H9 (cell line): ENCODE measurements at regions not wholly inside any gene's neighbourhood (a gene's known extent, or its start where the extent isn't known, plus 50 kb on each side); places are given as distances from the start of the nearest gene placed in this dataset.

ENCODE experiments used
- DNase-seq: peaks from one replicate; pipeline ENCODE4 v3.0.0-alpha.2; 2017
- H2AFZ ChIP-seq: one replicate; pipeline ENCODE4 v1.6.1; 2013; ENCODE audit warnings: mild to moderate bottlenecking, low read length, control low read depth, moderate library complexity
- H2AK5ac ChIP-seq: 2 replicates; pipeline ENCODE4 v1.6.1; 2013; ENCODE audit warnings: low read length, control low read depth, mixed read lengths; ENCODE audit not compliant: insufficient read length
- H2BK120ac ChIP-seq: one replicate; pipeline ENCODE4 v1.6.1; 2013; ENCODE audit warnings: low read depth, mild to moderate bottlenecking, low read length, control low read depth, inconsistent platforms; ENCODE audit not compliant: poor library complexity, severe bottlenecking
- H2BK12ac ChIP-seq: 2 replicates; pipeline ENCODE4 v1.6.1; 2013; ENCODE audit warnings: low read length, control low read depth, mixed read lengths, low read depth; ENCODE audit not compliant: insufficient read length
- H2BK15ac ChIP-seq: 2 replicates; pipeline ENCODE4 v1.6.1; 2013; ENCODE audit warnings: low read depth, low read length, control low read depth
- H2BK20ac ChIP-seq: one replicate; pipeline ENCODE4 v1.6.1; 2013; ENCODE audit warnings: low read depth, mild to moderate bottlenecking, low read length, control low read depth, inconsistent platforms; ENCODE audit not compliant: poor library complexity, severe bottlenecking
- H2BK5ac ChIP-seq: 2 replicates; pipeline ENCODE4 v1.6.1; 2013; ENCODE audit warnings: low read length, control low read depth, mixed read lengths; ENCODE audit not compliant: insufficient read length
- H3K14ac ChIP-seq: 2 replicates; pipeline ENCODE4 v1.6.1; 2013; ENCODE audit warnings: low read length, control low read depth; ENCODE audit not compliant: insufficient read depth
- H3K18ac ChIP-seq: 2 replicates; pipeline ENCODE4 v1.6.1; 2013; ENCODE audit warnings: low read depth, mild to moderate bottlenecking, mixed read lengths, low read length, control low read depth; ENCODE audit not compliant: insufficient read length
- H3K23ac ChIP-seq: 2 replicates; pipeline ENCODE4 v1.6.1; 2013; ENCODE audit warnings: low read length, control low read depth, mixed read lengths, low read depth; ENCODE audit not compliant: insufficient read length
- H3K23me2 ChIP-seq: 2 replicates; pipeline ENCODE4 v1.6.1; 2013; ENCODE audit warnings: low read depth, mild to moderate bottlenecking, mixed read lengths, low read length, control low read depth; ENCODE audit not compliant: insufficient read length, poor library complexity, severe bottlenecking
- H3K27ac ChIP-seq: 2 replicates; pipeline ENCODE4 v1.5.1; 2013; ENCODE audit warnings: low read length, control low read depth, mixed read lengths, low read depth; ENCODE audit not compliant: insufficient read length
- H3K27me3 ChIP-seq: 2 replicates; pipeline ENCODE4 v1.6.1; 2013; ENCODE audit warnings: low read length, control low read depth, inconsistent platforms; ENCODE audit not compliant: insufficient read depth
- H3K4ac ChIP-seq: 2 replicates; pipeline ENCODE4 v1.6.1; 2013; ENCODE audit warnings: low read depth, mild to moderate bottlenecking, control low read depth, inconsistent platforms, low read length, moderate library complexity
- H3K4me1 ChIP-seq: 2 replicates; pipeline ENCODE4 v1.6.1; 2013; ENCODE audit warnings: low read length, control low read depth, inconsistent platforms; ENCODE audit not compliant: insufficient read depth
- H3K4me2 ChIP-seq: 2 replicates; pipeline ENCODE4 v1.6.1; 2013; ENCODE audit warnings: low read length, control low read depth, mixed read lengths; ENCODE audit not compliant: insufficient read length, insufficient read depth
- H3K56ac ChIP-seq: 2 replicates; pipeline ENCODE4 v1.6.1; 2013; ENCODE audit warnings: low read depth, mild to moderate bottlenecking, mixed read lengths, low read length, control low read depth; ENCODE audit not compliant: insufficient read length
- H3K79me1 ChIP-seq: 2 replicates; pipeline ENCODE4 v1.6.1; 2013; ENCODE audit warnings: low read depth, mild to moderate bottlenecking, moderate library complexity, low read length, control low read depth, inconsistent platforms; ENCODE audit not compliant: insufficient read depth, poor library complexity, severe bottlenecking
- H3K79me2 ChIP-seq: 2 replicates; pipeline ENCODE4 v1.6.1; 2013; ENCODE audit warnings: low read length, control low read depth, inconsistent platforms; ENCODE audit not compliant: insufficient read depth
- H3K9ac ChIP-seq: 2 replicates; pipeline ENCODE4 v1.6.1; 2013; ENCODE audit warnings: low read length, control low read depth, mixed read lengths; ENCODE audit not compliant: insufficient read length; ENCODE audit errors: extremely low read depth
- H3K9me3 ChIP-seq: one replicate; pipeline ENCODE4 v1.6.1; 2013; ENCODE audit warnings: low read depth, low read length, inconsistent platforms; ENCODE audit not compliant: control insufficient read depth
- H3T11ph ChIP-seq: one replicate; pipeline ENCODE4 v1.6.1; 2013; ENCODE audit warnings: mild to moderate bottlenecking, low read length, control low read depth, inconsistent platforms
- H4K20me1 ChIP-seq: one replicate; pipeline ENCODE4 v1.6.1; 2013; ENCODE audit not compliant: control insufficient read depth, insufficient read length, insufficient read depth
- H4K5ac ChIP-seq: 2 replicates; pipeline ENCODE4 v1.6.1; 2013; ENCODE audit warnings: low read depth, mild to moderate bottlenecking, mixed read lengths, low read length, control low read depth; ENCODE audit not compliant: insufficient read length
- H4K8ac ChIP-seq: replicated peaks from 2 replicates; pipeline ENCODE4 v1.6.1; 2013; ENCODE audit warnings: low read length, control low read depth, mixed read lengths, low read depth; ENCODE audit not compliant: insufficient read length
- H4K91ac ChIP-seq: 2 replicates; pipeline ENCODE4 v1.6.1; 2013; ENCODE audit warnings: low read depth, mild to moderate bottlenecking, moderate library complexity, mixed read lengths, low read length, control low read depth; ENCODE audit not compliant: insufficient read length
- H3K27ac Mint-ChIP-seq, 3 experiments: 2 replicates in 2 of 3; 3 replicates in 1 of 3; pipeline ENCODE4 v1.8.0; 2020 to 2021; ENCODE audit warnings: mixed read lengths in 3 of 3, mild to moderate bottlenecking in 1 of 3, moderate library complexity in 1 of 3
- H3K27me3 Mint-ChIP-seq: 2 replicates; pipeline ENCODE4 v1.8.0; 2021; ENCODE audit warnings: low read depth, mild to moderate bottlenecking, moderate library complexity, mixed read lengths
- H3K36me3 Mint-ChIP-seq, 3 experiments: 2 replicates in 2 of 3; 3 replicates in 1 of 3; pipeline ENCODE4 v1.8.0; 2020 to 2021; ENCODE audit warnings: low read depth in 3 of 3, mixed read lengths in 3 of 3; ENCODE audit not compliant: insufficient read depth in 1 of 3
- H3K4me1 Mint-ChIP-seq, 2 experiments: 2 replicates each; pipeline ENCODE4 v1.8.0; 2020; ENCODE audit warnings: mixed read lengths in 2 of 2
- H3K4me3 Mint-ChIP-seq, 2 experiments: 2 replicates in 1 of 2; 3 replicates in 1 of 2; pipeline ENCODE4 v1.8.0; 2020 to 2021; ENCODE audit warnings: mild to moderate bottlenecking in 2 of 2, mixed read lengths in 2 of 2, moderate library complexity in 1 of 2
- H3K9me3 Mint-ChIP-seq, 2 experiments: 2 replicates in 1 of 2; 3 replicates in 1 of 2; pipeline ENCODE4 v1.8.0; 2020; ENCODE audit warnings: mild to moderate bottlenecking in 2 of 2, mixed read lengths in 2 of 2, moderate library complexity in 1 of 2
- WGBS: extraction: QIAGEN DNeasy Blood & Tissue Kit; methylation state at CpG from one replicate; pipeline ENCODE4 v1.1.7; 2013; ENCODE audit warnings: missing lambda C conversion rate, low lambda C conversion rate, mixed read lengths; ENCODE audit not compliant: insufficient read length; ENCODE audit errors: extremely low coverage; 5-methylcytosine and 5-hydroxymethylcytosine counted together
- TF ChIP-seq, protein P1 (sequence below): fragments of 200-600 bp; sonication (generic); conservative IDR thresholded peaks from 3 replicates; pipeline ENCODE4 v1.8.0; 2021; ENCODE audit warnings: antibody characterized with exemption, mild to moderate bottlenecking

- Histone ChIP-seq H2BK120ac (no peak overlapping the region), H3K4me1 (no peaks in the 10 kb centered on the region), H2BK20ac (no peak overlapping the region), H4K91ac (no peak overlapping the region), H3K14ac (no peak overlapping the region), H3K9ac (no peak overlapping the region), H4K5ac (no peak overlapping the region), H3K79me1 (no peaks in the 10 kb centered on the region), H3K4me2 (no peak overlapping the region), H3K23me2 (no peaks in the 10 kb centered on the region), H3K27ac (no peak overlapping the region), H3K18ac (no peak overlapping the region), H4K20me1 (no peaks in the 10 kb centered on the region), H2AFZ (no peak overlapping the region), H3K23ac (no peak overlapping the region), H3K27me3 (no peaks in the 10 kb centered on the region), H3K79me2 (no peaks in the 10 kb centered on the region), H4K8ac (no peak overlapping the region), H2BK12ac (no peak overlapping the region), H2BK5ac (no peak overlapping the region), H3K9me3 (peaks cover 13% of the 10 kb centered on the region), H2BK15ac (no peak overlapping the region), H3T11ph (no peak overlapping the region), H3K4ac (no peak overlapping the region), H2AK5ac (no peak overlapping the region), H3K56ac (no peak overlapping the region)
- no peaks in the 10 kb centered on the region for H3K4me1 Mint-ChIP-seq
- no peak for DNase-seq
- no CpG with 5 or more reads among the region's 5 CpGs for WGBS
- peaks cover 10 to 23% (median 13%) of the 10 kb centered on the region in 3 experiments for H3K36me3 Mint-ChIP-seq
- no peak overlapping the region for H3K27ac Mint-ChIP-seq
- H3K9me3 Mint-ChIP-seq: peaks cover 24 to 25% of the 10 kb centered on the region in 2 experiments
- H3K27me3 Mint-ChIP-seq: peaks cover 2% of the 10 kb centered on the region; the same call in 1 of the 2 replicates
- TF ChIP-seq, protein P1, sequence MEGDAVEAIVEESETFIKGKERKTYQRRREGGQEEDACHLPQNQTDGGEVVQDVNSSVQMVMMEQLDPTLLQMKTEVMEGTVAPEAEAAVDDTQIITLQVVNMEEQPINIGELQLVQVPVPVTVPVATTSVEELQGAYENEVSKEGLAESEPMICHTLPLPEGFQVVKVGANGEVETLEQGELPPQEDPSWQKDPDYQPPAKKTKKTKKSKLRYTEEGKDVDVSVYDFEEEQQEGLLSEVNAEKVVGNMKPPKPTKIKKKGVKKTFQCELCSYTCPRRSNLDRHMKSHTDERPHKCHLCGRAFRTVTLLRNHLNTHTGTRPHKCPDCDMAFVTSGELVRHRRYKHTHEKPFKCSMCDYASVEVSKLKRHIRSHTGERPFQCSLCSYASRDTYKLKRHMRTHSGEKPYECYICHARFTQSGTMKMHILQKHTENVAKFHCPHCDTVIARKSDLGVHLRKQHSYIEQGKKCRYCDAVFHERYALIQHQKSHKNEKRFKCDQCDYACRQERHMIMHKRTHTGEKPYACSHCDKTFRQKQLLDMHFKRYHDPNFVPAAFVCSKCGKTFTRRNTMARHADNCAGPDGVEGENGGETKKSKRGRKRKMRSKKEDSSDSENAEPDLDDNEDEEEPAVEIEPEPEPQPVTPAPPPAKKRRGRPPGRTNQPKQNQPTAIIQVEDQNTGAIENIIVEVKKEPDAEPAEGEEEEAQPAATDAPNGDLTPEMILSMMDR: no peak
- no peak overlapping the region for H3K4me3 Mint-ChIP-seq
These were observed 153.2 kb upstream of the THBS2 start for GRCh38 chr6:169406804-169407203.
